Suppressor macrophage (primary cell): ENCODE measurements at regions not wholly inside any gene's neighbourhood (a gene's known extent, or its start where the extent isn't known, plus 50 kb on each side); places are given as distances from the start of the nearest gene placed in this dataset.
A peak's percentile ranks its signal among the peaks of the same experiment; 100 is the strongest.
"Not testable (repeated sequence)": the region's sequence is repeated elsewhere in the genome, so short reads cannot be mapped to it uniquely, and the experiment has no call there.

Experiments used
- DNase-seq, 4 experiments: peaks; one replicate each; pipeline ENCODE4 v3.0.0-alpha.2; 2020 to 2022

- DNase-seq = no peak
Observed at GRCh38 chr14:25843481-25844470, 754.1 kb downstream of the NOVA1 start.

GRCh38 chr14:25841226-25841625 is 756.6 kb downstream of the NOVA1 start:
- DNase-seq = no peak

GRCh38 chr14:25837551-25837965 is 760.3 kb downstream of the NOVA1 start:
- no peak for DNase-seq

GRCh38 chr14:25836636-25837035 is 761.2 kb downstream of the NOVA1 start:
- DNase-seq = no peak

- peak in 2 of 4 experiments; percentile 2 to 4 for DNase-seq
Observed at GRCh38 chr14:25833341-25834126, 764.3 kb downstream of the NOVA1 start.

GRCh38 chr14:25832585-25832984 is 765.2 kb downstream of the NOVA1 start:
- DNase-seq = no peak

- DNase-seq = no peak
Observed at GRCh38 chr14:25828562-25828961, 769.3 kb downstream of the NOVA1 start.

- DNase-seq = no peak
Observed at GRCh38 chr14:25826105-25826504, 771.7 kb downstream of the NOVA1 start.

- DNase-seq = no peak
Observed at GRCh38 chr14:25820368-25820767, 770.4 kb upstream of the STXBP6 start.

GRCh38 chr14:25814622-25815021 is 764.7 kb upstream of the STXBP6 start:
- DNase-seq = not testable (repeated sequence)

- DNase-seq = no peak
Observed at GRCh38 chr14:25803386-25804018, 753.6 kb upstream of the STXBP6 start.

GRCh38 chr14:25800841-25801240 is 750.9 kb upstream of the STXBP6 start:
- DNase-seq = no peak

GRCh38 chr14:25788252-25788651 is 738.3 kb upstream of the STXBP6 start:
- DNase-seq = no peak

- no peak for DNase-seq
Observed at GRCh38 chr14:25765909-25766308, 716.0 kb upstream of the STXBP6 start.

- no peak for DNase-seq
Observed at GRCh38 chr14:25759920-25760655, 710.1 kb upstream of the STXBP6 start.

GRCh38 chr14:25759256-25759655 is 709.3 kb upstream of the STXBP6 start:
- no peak for DNase-seq

- DNase-seq = no peak
Observed at GRCh38 chr14:25757364-25757763, 707.4 kb upstream of the STXBP6 start.

GRCh38 chr14:25756876-25757275 is 706.9 kb upstream of the STXBP6 start:
- no peak for DNase-seq

GRCh38 chr14:25753130-25753529 is 703.2 kb upstream of the STXBP6 start:
- no peak for DNase-seq

GRCh38 chr14:25750436-25750835 is 700.5 kb upstream of the STXBP6 start:
- DNase-seq = no peak
